ENCODE measurements at regions not wholly inside any gene's neighbourhood (a gene's known extent, or its start where the extent isn't known, plus 50 kb on each side); places are given as distances from the start of the nearest gene placed in this dataset.
"Not testable (repeated sequence)": the region's sequence is repeated elsewhere in the genome, so short reads cannot be mapped to it uniquely, and the experiment has no call there.

DNA sequence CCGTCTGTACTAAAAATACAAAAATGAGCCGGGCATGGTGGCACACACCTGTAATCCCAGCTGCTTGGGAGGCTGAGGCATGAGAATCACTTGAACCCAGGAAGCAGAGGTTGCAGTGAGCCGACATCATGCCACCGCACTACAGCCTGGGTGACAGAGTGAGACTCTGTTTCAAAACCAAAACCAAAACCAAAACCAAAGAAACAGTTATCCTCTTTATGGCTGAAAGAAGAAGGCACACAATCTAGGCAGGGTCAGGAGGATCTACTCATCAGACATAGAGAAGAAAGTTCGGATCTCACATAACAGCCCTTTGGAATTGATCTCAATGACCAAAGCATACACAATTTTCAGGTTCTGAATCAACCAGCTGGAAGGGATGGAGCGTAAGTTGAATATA, 411.3 kb upstream of the SLC35B3 start:
- TF ChIP-seq, protein P1, sequence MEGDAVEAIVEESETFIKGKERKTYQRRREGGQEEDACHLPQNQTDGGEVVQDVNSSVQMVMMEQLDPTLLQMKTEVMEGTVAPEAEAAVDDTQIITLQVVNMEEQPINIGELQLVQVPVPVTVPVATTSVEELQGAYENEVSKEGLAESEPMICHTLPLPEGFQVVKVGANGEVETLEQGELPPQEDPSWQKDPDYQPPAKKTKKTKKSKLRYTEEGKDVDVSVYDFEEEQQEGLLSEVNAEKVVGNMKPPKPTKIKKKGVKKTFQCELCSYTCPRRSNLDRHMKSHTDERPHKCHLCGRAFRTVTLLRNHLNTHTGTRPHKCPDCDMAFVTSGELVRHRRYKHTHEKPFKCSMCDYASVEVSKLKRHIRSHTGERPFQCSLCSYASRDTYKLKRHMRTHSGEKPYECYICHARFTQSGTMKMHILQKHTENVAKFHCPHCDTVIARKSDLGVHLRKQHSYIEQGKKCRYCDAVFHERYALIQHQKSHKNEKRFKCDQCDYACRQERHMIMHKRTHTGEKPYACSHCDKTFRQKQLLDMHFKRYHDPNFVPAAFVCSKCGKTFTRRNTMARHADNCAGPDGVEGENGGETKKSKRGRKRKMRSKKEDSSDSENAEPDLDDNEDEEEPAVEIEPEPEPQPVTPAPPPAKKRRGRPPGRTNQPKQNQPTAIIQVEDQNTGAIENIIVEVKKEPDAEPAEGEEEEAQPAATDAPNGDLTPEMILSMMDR (conservative IDR thresholded peaks at IDR 0.05; ENCODE audit: low read depth, low read length) = not testable (repeated sequence)
- TF ChIP-seq EZH2 (IDR thresholded peaks at IDR 0.05; ENCODE audit: borderline replicate concordance, low read depth, low read length, poor library complexity, severe bottlenecking) = not testable (repeated sequence)

Data from A673 (cell line).